Medulla oblongata (tissue), 1 donor: ENCODE measurements at regions not wholly inside any gene's neighbourhood (a gene's known extent, or its start where the extent isn't known, plus 50 kb on each side); places are given as distances from the start of the nearest gene placed in this dataset.

Experiments used
- DNase-seq: peaks from one replicate; pipeline ENCODE4 v3.0.0-alpha.2; 2015; ENCODE audit errors: extremely low spot score

- DNase-seq, result no peak
Measured at GRCh38 chr6:166842607-166843006, 113.7 kb downstream of the RNASET2 start.

GRCh38 chr6:166841216-166841615 lies 115.1 kb downstream of the RNASET2 start:
- no peak for DNase-seq

GRCh38 chr6:166839569-166839968 lies 116.8 kb downstream of the RNASET2 start:
- DNase-seq, result peak; percentile 70

GRCh38 chr6:166838987-166839386 lies 117.4 kb downstream of the RNASET2 start:
- DNase-seq, result no peak

- DNase-seq, result no peak
Measured at GRCh38 chr6:166836785-166837718, 119.3 kb downstream of the RNASET2 start.

GRCh38 chr6:166834049-166834448 lies 122.3 kb downstream of the RNASET2 start:
- no peak for DNase-seq

GRCh38 chr6:166830891-166831363 lies 125.4 kb downstream of the RNASET2 start:
- no peak for DNase-seq

- DNase-seq, result peak; percentile 63
Measured at GRCh38 chr6:166830185-166830890, 126.0 kb downstream of the RNASET2 start.

GRCh38 chr6:166826264-166826663 lies 130.1 kb downstream of the RNASET2 start:
- DNase-seq, result no peak

GRCh38 chr6:166825553-166826145 lies 130.7 kb downstream of the RNASET2 start:
- DNase-seq, result no peak

GRCh38 chr6:166824880-166825250 lies 131.5 kb downstream of the RNASET2 start:
- DNase-seq, result no peak

GRCh38 chr6:166824146-166824879 lies 132.0 kb downstream of the RNASET2 start:
- no peak for DNase-seq

- DNase-seq, result no peak
Measured at GRCh38 chr6:166822609-166823008, 133.7 kb downstream of the RNASET2 start.

GRCh38 chr6:166820483-166820882 lies 135.9 kb downstream of the RNASET2 start:
- no peak for DNase-seq

- DNase-seq, result no peak
Measured at GRCh38 chr6:166820070-166820469, 136.3 kb downstream of the RNASET2 start.

- DNase-seq, result no peak
Measured at GRCh38 chr6:166815629-166816028, 140.7 kb downstream of the RNASET2 start.

- no peak for DNase-seq
Measured at GRCh38 chr6:166814390-166814789, 142.0 kb downstream of the RNASET2 start.

- no peak for DNase-seq
Measured at GRCh38 chr6:166813461-166813860, 142.9 kb downstream of the RNASET2 start.

- DNase-seq, result no peak
Measured at GRCh38 chr6:166810864-166811263, 145.5 kb downstream of the RNASET2 start.

- no peak for DNase-seq
Measured at GRCh38 chr6:166809721-166810120, 146.6 kb downstream of the RNASET2 start.

- DNase-seq, result no peak
Measured at GRCh38 chr6:166806962-166807757, 149.2 kb downstream of the RNASET2 start.
